NCI-H524 (cell line): ENCODE measurements at regions not wholly inside any gene's neighbourhood (a gene's known extent, or its start where the extent isn't known, plus 50 kb on each side); places are given as distances from the start of the nearest gene placed in this dataset.
A peak's percentile ranks its signal among the peaks of the same experiment; 100 is the strongest.
"Not testable (repeated sequence)": the region's sequence is repeated elsewhere in the genome, so short reads cannot be mapped to it uniquely, and the experiment has no call there.

Source experiments
- DNase-seq, 2 experiments: peaks; one replicate each; lab custom pipeline; 2025; lab: John Stamatoyannopoulos, UW

DNA sequence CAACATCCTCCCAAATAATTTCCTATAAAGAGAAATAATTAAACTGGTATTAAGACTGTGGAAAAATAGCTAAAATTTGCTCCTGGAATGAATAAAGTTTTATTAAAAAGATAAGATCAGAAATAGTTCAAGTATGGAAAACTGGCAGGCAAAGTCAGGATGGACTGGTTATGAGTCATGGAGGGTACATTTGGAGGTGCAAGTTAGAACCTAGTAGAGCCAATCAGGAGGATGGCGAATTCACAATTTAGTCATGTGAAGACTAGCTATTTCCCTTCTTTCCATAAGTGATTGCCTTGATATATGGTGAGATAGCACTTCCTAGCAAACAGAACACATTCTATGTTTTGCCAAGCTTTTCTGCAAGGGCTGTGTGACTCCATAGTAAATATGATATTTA, 1303.5 kb downstream of the EFNA5 start:
- DNase-seq, result no peak

DNA sequence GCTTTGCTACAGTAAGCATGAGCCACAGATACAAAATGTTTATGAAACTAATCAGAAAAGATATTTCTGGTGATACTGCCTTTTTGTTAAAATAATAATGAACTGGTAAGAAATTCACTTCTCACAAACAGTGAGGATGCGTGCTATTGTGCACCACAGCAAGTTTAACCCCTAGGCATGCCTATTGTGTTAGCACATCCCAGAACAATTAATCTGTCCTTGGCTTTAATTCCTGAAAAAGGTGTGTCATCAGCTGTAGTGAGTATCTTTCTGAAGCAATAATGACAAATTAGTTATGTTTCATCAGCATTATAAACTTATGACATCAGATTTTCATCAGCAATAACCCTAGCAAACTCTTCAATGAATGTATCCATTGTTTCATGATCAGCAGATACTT, 1307.2 kb downstream of the EFNA5 start:
- DNase-seq, result no peak

DNA sequence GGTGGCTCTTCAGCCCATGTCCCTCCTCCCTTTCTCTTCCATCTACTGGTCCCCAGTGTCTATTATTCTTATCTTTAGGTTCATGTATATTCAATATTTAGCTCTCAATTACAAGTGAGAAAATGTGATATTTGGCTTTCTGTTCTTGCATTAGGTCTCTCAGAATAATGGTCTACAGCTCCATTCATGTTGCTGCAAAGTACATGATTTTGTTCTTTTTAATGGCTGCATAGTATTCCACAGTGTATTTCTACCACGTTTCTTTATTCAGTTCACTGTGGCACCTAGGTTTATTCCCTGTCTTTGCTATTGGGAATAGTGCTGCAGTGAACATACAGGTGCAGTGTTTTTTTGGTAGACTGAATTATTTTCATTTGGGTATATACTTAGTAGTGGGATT, 1308.8 kb downstream of the EFNA5 start:
- DNase-seq, result no peak

- no peak for DNase-seq
Observed at GRCh38 chr5:106331415-106331814, 1339.3 kb downstream of the EFNA5 start.

DNA sequence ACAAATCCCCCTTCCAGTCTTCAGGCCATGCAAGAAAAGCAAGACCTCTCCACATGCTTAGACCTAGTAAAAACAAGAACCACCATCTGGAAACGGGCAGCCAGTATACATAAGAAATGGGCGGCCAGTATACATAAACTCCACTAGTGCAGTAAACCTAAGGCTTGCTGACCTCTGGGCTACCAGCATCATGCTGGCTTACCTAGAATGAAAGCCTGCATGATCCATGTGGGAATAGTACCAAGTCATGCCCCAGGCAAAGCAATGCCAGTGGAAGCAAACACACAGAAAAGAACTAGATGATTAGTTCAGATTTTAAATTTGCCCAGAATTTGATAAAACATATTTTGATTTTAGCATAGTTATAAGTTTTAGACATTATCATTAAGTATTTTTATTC, 1346.4 kb downstream of the EFNA5 start:
- no peak for DNase-seq

GRCh38 chr5:106321242-106321641, 1349.5 kb downstream of the EFNA5 start:
- DNase-seq, result no peak

GRCh38 chr5:106314221-106314824, 1356.4 kb downstream of the EFNA5 start:
- DNase-seq, result no peak

DNA sequence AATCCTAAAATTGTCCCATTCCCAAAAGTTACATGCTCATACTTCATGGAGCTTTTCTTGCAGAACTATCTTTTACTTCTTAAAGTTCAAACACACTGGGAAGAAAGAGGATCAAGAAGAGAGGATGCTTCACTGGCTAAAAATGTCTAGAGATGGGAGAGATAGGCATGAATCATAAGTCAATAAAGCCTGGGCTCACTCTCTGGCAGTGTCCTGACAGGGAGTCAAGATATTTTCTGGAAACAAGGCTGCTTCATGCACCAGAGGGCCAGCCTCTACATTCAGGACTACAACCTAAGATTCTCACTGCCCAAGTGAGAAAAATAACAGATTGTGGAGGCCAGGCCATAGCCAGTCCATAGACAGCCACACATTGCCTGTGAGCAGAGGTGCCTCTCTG, 1358.4 kb downstream of the EFNA5 start:
- no peak for DNase-seq

DNA sequence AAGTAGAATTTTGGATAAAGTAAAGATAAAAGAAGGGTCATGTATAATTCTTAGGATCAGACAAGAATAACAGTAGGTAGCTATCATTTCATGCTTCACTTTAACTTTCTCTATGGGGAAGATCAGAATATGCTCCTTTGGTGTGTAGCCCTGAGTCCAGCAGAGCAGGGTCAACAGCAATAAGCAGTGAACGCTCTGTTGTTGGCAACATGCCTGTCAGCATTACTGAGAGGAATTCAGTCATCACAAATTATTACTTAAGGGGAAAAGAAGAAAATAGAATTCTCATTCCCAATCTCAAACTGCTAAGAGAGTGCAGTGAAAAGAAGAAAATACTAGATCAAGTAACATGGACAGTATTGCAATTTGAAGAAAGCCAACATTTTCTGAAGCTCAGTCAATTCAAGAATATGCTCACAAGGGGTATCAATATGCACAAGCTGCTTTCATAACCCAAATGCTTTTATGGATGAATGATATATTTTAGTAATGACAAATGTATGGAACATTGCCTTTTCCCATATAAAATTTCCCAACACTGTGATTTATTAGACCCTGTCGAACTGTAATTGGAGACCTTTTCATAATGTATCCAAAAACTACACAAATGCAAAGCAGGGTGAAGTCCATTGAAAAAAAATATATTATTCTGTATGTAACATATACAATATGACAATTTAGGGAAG, 1359.4 kb downstream of the EFNA5 start:
- no peak for DNase-seq

DNA sequence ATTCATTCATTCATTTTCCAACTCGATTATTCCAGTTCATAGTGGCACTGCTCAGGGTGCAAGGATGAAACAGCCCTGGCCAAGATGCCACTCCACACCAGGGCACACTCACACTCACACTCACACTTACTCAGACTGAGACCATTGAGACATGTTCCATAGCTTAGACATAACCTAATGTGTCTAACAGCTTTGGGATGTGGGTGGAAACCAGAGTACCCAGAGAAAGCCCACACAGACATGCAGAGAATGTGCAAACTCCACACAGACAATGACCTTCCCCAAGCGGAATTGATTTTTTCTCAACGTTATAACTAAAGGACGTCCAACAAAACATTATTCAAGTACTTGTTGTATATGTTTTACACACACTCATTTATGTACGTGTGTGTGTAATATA, 1363.5 kb downstream of the EFNA5 start:
- DNase-seq, result no peak

DNA sequence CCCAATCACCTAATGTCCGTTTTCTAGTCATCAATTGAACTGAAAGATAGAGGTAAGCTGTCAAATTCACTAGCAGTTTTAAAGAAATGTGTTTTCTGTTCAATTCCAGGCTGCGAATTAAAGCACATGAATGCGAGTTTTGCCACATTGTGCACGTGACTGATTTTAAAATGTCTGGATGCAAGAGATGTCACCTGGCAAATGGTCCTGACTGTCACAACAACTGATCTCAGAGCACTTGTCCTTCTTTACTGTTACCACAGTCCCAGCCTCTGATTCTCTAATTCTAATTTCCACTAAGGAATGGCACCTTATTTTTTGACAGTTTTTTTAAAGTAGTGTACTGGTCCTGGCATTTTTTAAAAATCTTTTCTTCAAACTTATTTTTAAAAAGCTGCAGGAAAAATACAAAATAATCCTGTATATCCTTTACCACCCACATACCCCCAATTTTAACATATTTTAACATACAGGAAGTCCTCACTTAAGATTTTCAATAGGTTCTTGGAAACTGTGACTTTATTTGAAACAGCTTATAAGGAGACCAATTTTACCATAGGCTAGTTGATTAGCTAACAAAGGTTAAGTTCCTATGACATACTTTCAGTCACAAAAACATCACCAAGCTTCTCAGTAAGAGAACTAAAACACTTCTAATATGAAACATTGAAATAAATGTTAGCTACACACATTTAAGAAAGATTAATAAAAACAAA, 1364.3 kb downstream of the EFNA5 start:
- no peak for DNase-seq

- DNase-seq, result no peak
Observed at GRCh38 chr5:106303911-106304310, 1366.8 kb downstream of the EFNA5 start.

GRCh38 chr5:106292654-106293053, 1378.1 kb downstream of the EFNA5 start:
- no peak for DNase-seq

DNA sequence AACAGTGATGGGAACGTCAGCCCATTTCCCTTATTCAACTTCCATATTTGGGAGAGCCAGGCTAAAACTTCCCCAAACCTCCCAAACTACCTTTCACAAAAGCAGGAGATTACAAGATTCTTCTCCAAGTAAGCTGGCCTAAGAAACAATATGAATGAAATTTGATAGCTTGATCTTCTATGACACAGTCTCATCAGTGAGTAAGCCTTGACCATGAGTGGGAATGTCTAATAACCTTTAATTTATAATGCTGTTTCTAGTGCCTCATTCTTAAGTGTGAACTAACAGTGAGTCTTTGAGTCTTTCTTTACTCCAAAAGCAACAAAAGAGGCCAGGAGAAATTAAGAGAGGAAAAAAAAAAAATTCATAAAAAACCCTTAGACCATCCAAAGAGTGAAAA, 1379.9 kb downstream of the EFNA5 start:
- DNase-seq, result peak in 1 of 2 experiments; percentile 15

DNA sequence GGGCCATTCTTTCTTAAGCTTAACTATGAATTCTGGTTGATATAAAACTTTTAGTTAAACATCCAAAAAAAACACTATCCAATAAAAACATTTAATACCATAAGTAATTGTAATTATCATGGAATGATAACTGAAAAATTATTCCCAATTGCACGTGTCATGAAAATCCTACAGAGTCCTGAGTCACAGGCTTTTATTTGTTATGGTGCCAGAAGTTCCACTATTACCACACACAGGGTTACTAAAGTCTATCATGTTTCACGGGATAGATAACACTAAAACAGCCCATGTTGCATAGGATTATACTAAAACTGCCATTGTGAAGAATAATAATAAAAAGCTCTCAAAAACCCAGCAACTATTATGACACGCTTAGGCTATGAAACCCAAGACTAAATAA, 1381.8 kb downstream of the EFNA5 start:
- DNase-seq, result no peak

GRCh38 chr5:106277540-106278096, 1393.1 kb downstream of the EFNA5 start:
- no peak for DNase-seq

- peak in 1 of 2 experiments; percentile 47 for DNase-seq
Observed at GRCh38 chr5:106269252-106269843, 1401.4 kb downstream of the EFNA5 start.

DNA sequence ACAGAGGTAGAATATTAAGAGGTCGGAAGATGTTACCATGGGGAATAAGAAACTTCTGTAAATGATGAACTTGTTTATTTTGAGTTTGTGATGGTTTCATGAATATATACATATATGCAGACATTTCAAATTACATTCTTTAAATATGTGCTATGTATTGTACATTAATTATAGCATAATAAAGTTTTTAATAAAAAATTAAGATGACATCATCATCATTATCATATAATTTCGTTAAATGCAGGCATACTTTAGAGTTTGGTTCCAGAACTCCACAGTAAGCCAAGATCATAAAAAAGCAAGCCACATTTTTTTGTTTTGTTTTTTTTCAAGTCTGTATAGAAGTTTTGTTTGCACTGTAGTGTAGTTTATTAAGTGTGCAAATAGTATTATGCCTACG, 1403.5 kb downstream of the EFNA5 start:
- no peak for DNase-seq

DNA sequence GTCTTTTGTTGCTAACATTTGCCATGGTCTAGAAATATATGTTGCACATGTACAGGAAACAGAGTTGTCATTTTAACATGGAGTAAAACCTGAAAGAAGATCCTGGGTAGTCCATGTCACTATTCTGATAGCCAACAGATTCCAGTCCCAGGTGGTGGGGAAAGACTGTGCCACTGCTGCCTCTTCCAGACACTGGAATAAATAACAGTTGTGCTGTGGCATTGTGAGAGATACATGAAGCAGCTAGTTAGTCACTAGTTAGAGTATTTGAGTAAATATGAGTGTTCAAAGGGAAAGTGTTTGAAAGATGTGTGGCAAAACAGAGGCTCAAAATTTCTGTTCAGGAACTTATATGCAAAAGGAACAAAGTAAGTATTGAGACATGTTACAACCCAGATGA, 1408.3 kb downstream of the EFNA5 start:
- no peak for DNase-seq

GRCh38 chr5:106259431-106260090, 1411.2 kb downstream of the EFNA5 start:
- not testable (repeated sequence) for DNase-seq

DNA sequence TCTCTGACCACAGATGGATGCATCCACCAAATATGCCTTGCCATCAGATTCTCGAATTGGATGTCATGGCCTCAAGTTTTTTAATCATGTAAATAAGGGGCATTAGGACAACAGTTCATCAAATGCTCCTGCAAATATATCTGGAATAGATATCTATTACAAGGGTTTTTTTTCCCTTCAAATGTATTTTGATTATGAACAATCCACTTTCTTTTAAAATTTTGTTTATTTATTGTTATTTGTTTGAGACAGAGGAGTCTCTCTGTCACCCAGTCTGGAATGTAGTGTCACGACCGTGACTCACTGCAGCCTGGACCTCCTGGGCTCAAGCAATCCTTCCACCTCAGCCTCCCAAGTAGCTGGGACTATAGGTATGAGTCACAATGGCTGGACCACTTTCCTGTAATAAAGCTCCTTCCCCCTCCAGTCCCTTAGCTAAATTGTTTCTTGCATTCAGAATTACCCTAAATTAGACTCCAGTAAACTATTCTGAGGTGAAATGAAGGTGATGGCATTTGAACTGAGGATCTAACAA, 1412.1 kb downstream of the EFNA5 start:
- no peak for DNase-seq

DNA sequence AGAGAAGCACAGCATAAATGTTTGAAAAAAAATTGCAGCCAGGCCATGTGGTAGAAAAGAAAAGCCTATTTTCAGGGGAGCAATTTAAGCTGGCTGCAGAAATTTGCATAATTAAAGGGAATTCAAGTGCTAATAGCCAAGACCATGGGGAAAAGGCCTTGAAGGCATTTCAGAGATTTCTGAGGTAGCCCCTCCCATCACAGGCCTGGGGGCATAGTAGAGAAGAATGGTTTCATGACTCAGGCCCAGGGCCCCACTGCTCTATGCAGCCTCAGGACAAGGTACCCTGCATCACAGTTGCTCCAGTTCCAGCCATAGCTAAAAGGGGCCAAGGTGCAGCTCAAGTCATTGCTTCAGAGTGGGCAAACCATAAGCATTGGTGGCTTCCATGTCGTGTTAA, 1416.0 kb downstream of the EFNA5 start:
- no peak for DNase-seq
